ENCODE measurements at regions not wholly inside any gene's neighbourhood (a gene's known extent, or its start where the extent isn't known, plus 50 kb on each side); places are given as distances from the start of the nearest gene placed in this dataset.
"Not testable (repeated sequence)": the region's sequence is repeated elsewhere in the genome, so short reads cannot be mapped to it uniquely, and the experiment has no call there.

DNA sequence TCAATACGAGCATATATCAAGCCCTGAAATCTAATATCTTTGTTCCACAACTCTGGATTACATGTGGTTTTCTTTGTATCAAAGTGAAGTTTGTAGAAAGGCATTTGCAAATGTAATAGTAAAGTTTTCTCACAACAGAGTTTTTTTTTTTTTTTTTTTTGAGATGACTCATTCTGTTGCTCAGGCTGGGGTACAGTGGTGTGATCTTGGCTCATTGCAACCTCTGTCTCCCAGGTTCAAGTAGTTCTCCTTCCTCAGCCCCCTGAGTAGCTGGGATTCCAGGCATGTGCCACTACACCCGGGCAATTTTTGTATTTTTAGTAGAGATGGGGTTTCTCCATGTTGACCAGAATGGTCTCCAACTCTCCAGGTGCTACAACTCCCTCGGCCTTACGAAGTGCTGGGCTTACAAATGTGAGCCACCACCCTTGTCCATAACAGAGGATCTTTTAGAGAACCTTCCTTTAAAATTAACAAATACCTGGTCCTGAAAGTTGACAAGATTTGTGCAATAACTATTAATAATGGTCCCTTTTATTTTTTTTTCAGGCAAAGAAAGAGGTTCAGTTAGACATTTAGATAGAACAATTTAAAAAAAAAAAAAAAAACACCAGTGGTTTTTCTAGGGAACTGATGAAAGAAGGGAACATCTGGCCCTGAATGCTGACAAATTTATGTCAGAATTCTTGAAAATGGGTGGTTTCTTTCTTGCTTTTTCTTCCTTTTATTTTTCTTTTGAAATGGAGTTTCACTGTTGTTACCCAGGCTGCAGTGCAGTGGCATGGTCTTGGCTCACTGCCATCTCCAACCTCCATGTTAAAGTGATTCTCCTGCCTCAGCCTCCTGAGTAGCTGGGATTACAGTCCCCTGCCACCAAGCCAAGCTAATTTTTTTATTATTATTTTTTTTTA, 278.5 kb downstream of the RPS4Y2 start:
- DNase-seq (ENCODE audit: low read depth) = no peak

DNA sequence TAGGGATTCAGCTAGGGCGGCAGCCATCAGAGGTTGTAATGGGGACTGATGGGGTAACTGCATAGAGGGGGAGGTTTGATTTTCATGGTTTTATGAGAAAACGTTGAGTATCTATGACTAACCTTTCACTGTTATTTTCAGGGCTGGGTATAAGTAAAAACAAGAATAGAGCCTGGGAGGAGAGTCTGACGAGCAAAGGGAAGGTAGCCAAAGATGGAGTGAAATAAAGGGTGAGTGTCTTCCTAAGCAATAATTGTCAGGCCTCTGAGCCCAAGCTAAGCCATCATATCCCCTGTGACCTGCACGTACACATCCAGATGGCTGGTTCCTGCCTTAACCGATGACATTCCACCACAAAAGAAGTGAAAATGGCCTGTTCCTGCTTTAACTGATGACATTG, 281.5 kb downstream of the RPS4Y2 start:
- DNase-seq (ENCODE audit: low read depth) = not testable (repeated sequence)

DNA sequence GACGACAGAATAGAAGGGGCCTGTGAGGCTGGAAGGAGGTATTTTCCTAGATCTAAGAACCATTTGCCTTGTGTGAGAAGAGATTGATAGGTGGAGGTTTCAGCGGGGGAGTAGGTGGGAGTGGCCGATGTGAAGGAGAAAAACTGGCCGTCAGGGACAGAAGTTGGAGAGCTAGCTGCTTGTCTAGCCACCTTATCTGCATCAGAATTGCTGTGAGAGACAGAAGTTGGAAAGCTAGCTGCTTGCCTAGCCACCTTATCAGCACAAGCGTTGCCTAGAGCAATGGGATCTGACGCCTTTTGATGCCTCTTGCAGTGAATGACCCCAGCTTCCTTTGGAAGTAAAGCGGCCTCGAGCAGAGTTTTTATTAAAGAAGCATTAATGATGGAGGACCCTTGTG, 283.9 kb downstream of the RPS4Y2 start:
- no peak for DNase-seq (ENCODE audit: low read depth)

DNA sequence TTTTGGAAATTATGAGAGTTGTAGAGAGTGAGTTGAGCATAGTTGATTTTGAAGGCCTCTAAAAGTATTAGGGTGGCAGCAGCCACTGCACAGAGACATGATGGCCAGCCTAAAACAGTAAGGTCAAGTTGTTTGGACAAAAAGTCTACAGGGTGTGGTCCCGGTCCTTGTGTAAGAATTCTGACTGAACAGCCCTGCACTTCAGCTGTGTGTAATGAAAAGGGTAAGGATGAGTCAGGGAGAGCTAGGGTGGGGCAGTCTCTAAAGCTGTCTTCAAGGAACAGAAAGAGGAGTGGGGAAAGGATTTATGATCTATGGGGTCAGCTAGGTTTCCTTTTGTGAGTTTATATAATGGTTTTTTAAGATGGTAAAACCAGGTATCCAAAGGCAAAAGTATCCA, 284.8 kb downstream of the RPS4Y2 start:
- not testable (repeated sequence) for DNase-seq (ENCODE audit: low read depth)

DNA sequence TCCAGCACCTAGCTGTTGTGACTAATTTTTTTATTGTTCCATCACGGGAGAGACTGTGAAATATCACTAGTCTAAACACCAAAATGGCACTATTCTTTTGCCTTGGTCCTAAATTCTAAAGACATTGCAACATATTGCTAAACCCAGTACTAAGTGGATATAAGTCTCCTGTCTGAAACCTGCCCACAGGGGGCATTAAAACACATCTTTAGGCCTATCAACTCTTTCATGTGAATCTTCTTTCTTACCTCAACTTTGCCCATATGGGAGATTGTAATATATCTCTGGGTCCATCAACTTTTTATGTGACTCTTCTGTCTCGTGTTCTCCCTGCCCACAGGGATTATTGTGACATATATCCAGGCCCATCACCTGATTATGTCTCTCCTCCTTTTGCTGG, 317.2 kb downstream of the RPS4Y2 start:
- no peak for DNase-seq (ENCODE audit: low read depth)

DNA sequence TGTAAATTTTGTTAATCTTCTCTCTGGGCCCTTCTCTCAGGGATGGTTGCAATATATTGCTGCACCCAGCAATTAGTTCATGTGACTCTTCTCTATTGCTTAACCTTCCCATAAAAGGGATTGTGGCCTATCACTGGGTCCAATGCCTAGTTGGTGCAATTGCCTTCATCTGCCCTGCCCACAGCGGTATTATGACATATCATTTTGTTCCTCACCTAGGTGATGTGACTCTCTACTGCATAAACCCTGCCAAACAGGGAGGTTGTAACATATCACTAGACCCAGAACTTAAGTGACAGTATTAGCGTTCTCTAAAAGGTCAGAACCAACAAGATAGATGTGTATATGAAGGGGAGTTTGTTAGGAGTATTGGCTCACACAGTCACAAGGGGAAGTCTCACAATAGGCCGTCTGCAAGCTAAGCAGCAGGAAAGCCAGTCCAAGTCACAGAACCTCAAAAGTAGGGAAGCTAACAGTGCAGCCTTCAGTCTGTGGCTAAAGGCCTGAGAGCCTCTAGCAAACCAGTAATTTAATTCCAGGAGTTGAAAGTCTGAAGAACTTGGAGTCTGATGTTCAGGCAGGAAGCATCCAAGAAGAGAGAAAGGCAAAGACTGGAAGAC, 317.8 kb downstream of the RPS4Y2 start:
- DNase-seq (ENCODE audit: low read depth) = no peak

DNA sequence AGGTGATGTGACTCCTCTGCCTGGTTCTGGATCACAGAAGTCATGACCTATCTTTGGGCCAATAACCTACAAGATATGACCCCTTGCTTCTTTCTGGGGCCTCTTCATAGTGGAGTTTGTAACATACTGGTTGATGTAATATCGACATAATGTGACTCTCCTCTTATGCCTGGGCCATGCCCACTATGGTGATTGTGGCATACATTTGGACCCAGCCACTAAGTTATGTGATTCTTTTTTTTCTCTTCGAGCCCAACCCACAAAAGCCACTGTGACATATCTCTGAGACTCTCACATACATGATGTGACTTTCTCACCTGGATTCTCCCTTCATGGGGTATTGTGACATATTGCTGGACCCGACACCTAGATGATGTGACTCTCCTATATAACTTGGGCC, 319.8 kb downstream of the RPS4Y2 start:
- DNase-seq (ENCODE audit: low read depth) = no peak

DNA sequence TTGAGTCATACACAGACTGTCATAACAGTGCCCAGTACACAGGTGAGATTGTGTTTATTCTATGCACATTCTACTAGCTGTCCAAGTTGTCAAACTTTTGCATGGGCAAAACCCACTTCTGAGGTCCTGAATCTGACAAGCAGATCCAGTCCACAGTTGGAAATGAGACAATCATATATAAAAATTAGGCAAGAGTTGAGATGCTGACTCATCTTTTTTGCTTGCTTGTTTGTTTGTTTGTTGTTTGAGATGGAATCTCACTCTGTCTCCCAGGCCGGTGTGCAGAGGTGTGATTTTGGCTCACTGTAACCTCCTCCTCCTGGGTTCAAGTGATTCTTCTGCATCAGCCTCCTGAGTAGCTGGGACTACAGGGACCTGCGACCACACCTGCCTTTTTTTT, 323.8 kb downstream of the RPS4Y2 start:
- no peak for DNase-seq (ENCODE audit: low read depth)

DNA sequence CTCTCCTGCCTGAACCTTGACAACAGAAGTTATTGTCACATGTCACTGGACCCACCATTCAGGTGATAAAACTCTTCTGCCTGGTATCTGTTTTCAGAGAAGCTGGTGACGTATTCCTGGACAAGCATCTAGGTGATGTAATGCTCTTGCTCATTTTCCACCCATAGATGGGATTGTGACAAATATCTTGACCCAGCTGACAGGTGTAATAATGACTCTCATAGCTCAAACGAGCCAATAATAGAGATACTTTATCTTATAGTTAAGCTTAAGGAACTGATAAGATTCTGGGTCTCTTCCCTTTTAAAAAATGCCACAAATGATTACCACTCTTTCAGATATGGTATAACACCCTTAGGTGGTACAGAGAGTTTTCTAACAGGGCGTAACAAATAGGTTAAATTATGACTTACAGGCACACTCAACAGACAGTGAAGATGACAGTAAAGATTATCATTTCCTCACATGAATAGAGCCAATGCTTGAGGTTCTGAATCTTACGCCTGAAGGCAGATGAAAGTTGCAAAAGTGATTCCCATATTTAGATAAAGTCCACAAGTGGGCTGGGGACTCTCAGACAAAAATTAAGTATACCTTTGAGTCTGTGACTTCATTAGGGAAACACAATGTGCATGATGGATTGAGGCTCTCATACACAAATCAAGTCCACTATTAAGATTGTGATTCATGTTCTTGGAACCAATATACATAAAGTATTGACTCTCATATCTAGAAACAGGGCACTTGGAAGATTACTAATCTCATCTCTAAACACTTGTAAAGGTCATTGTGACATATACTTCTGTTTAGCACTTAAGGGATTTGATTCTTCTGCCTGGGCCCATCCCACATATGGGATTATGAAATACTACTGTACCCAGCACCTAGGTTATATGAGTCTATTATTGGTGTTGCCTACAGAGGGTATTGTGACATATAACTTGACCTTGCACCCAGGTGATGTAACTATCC, 326.0 kb downstream of the RPS4Y2 start:
- no peak for DNase-seq (ENCODE audit: low read depth)

DNA sequence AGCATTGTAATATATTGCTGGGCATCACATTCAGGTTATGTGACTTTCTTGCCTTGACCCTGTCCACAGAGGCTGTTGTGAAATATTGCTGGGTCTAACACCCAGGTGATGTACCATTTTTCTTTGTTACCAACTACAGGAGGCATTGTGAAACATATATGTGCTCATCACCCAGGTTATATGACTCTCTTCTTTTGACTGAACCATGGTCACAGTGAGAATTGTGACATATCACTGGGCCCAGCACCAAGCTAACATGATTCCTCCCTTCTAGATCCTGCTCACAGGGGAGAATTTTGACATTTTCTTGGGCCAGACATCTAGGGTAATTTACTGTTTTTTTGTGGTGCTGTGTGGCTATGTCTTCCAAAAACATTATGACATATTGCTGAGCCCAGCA, 326.7 kb downstream of the RPS4Y2 start:
- no peak for DNase-seq (ENCODE audit: low read depth)

DNA sequence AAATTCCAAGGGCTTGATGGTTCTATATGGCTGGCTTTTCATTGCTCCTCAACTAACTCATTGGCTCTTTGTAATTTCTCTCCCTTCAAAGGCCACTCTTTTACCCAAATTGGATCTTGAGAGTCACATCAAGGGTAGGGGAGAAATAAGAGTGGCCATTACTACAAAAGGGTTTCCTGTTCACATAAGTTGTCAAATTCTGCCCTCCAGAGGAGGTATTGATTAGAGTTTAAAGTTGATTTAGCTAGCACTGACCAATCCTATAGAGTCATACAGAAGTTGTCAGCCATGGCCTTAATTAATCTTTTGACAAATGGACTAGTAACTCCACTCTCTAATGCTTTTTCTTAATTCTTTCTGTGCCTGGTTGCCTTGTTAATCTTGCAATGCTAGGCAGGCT, 336.0 kb downstream of the RPS4Y2 start:
- DNase-seq (ENCODE audit: low read depth) = no peak

DNA sequence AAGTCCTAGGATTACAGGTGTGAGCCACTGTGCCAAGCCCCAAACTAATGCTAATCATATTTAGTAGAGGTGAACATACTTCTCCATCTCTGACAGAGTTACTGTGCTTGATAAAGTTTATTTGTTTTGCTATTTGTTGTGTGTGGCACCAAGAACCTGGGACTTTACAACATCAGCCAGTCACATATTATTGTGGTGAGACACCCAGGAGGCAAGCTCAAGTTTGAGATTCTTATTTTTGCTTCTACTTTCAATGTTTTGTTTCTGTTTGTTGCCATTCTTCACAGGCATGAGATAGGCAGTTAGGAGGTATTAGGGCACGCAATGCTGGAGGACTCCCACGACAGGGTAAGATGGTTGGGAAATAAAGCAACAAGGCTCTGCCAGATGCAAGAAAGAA, 346.6 kb downstream of the RPS4Y2 start:
- no peak for DNase-seq (ENCODE audit: low read depth)

DNA sequence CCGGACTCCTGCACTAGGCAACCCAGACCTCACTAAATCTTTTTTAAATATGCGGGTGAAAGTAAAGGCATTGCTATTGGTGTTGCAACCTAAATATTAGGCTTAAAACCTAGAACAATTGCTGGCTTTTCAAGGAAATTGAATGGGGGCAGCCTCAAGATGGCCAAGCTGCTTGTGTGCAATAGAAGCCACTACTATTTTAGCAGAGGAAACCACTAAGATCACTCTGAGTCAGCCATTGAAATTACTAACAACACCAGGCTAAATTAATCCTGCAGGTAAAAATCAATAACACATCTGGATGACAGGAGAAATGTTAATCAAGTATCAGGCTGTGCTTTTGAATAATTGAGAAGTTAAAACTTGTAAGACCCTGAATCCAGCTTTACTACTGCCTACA, 348.0 kb downstream of the RPS4Y2 start:
- no peak for DNase-seq (ENCODE audit: low read depth)

DNA sequence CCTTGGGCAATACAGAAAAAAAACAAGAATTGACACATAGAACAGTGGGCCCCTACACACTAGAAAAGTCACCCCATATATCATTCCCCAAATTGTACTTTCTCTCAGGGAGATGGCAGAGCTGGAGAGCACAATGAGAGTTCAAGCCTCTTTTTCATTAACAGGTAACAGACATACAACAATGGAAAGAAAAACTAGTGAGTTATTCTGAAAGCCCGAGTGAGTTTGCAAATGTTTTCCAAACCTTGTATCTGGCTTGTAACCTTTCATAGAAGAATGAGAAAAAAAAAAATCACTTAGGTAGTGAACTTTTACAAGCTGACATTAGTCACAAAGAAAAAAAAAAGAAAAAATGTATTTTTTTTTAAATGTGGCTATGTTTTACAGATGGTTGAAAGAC, 349.6 kb downstream of the RPS4Y2 start:
- DNase-seq (ENCODE audit: low read depth) = no peak

DNA sequence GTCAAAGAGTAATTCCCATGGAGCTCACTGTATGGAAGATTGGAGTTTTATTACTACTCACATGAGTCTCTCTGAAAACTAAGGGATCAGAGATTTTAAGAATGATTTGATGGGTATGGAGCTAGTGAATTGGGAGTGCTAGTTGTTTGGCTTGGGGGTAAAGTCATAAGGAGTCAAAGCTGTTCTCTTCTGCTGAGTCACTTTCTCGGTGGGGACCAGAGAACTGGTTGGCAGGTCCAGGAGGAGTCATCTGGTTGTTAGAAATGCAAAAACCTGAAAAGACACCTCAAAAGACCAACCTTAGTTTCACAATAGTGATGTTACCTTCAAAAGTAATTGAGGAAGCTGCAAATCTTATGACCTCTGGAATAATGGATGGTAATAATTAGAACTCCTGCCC, 355.4 kb downstream of the RPS4Y2 start:
- no peak for DNase-seq (ENCODE audit: low read depth)

DNA sequence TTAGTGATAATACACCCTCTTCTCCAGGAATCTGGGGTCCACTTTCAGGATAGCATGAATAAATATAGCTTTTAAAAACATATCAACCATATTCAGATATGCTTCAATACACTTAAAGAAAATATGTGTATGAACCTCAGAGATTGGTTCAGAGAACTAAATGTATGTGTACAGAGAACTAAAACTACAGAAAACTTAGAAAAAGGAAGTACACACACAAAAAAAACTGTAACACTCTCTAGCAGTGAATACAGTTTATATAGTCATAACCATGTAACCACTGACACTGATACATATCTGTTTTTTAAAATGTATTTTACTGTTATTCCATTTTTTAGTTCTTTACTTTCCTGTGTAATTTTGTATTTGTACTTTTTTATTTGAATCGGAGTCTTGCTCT, 365.2 kb downstream of the RPS4Y2 start:
- no peak for DNase-seq (ENCODE audit: low read depth)

DNA sequence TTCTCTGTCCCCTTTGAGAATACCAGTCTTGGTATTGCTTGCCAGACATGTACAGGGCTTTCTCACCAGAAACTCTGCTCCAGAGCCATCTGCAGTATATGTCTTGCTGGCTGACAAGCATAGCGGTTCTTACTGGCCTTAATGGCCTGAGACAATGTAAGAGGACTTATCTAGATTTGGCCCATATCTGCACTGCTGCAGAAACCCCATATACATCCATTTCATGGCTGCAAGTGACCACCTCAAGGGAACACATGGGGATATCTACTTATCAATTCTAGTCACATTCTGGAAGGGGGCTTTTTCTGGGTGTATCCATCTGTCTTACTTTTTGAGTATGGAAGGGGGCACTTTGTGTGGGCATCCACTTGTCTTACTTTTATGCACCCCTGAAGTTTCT, 375.5 kb upstream of the RBMY1B start:
- DNase-seq (ENCODE audit: low read depth) = no peak

DNA sequence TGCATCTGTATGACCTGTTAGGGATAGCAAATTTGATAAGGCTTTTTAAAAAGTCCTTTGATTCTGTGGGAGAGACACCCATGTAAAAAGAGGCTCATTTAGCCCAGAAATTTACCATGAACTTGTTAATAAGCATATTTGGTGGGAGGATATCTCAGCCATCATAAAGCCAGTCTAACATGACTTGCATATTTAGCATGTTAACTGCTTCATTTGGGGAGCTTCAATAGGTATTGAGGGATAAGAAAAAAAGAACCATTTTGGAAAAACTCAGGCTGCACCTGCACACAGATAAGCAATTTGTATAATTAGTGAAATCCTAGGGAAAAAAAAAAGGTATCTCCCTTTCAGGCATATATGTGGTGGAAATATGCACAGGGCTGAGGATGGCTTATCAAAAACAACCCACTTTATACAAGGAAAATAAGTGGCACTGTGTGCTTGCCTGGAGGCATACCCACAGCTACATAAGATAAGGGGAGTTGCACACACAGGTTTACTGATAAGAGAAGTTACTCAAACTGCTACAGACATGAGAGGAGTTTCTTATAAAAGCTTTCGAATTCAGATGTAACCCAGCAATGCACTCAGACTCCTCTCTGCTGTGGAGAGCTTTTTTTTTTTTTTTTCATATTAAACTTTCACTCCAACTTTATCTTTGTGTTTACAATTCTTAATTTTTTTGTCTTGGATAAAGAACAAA, 372.9 kb upstream of the RBMY1B start:
- no peak for DNase-seq (ENCODE audit: low read depth)

DNA sequence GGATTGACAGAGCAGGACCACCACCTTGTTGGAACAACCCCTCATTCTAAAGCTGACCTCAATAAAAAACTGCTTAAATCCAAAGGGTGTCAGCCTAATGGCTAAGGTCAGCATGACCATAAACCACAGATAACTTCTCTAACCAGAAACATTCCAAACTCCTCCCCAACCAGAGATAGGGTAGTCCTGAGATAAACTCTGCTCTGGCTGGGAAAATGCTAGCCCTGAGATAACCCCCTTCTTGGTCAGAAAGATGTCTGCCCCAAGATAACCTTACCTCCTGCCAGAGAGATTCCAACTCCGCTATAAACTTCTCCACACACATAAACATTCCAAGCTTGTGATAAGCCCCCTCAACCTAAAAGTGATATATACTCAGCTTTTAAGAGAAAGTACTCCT, 364.8 kb upstream of the RBMY1B start:
- no peak for DNase-seq (ENCODE audit: low read depth)

DNA sequence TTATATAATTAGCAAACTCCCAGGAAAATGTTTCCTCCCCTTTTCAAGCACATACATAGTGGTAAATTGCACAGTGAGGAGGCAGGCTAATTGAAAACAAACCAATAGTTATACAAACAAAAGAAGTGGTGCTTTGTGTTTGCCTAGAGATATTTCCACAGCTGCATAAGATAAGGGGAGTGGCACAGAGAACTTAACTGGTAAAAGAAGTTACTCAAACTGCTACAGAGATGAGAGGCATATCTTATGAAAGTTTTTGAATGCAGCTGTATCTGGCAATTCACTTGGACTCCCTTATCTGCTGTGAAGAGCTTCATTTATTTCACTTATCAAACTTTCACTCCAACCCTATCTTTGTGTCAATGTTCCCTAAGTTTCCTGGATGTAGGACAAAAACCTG, 361.2 kb upstream of the RBMY1B start:
- DNase-seq (ENCODE audit: low read depth) = no peak

DNA sequence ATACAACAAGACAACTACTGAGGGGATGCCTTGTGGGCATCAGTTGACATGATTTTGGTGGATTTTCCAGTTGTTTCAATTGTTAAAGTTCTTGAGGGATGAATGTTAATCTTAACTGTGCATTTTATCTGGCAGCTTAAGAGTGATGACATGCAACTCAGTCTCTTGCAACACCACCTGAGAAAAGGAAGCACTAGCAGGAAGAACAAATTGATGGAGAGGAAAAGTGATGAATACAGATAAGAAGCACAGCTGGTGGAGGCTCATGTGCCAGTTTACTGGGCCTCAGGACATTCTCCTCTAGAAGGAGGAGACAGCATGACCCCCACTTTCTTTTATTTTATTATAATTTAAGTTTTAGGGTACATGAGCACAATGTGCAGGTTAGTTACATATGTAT, 341.3 kb upstream of the RBMY1B start:
- DNase-seq (ENCODE audit: low read depth) = no peak

Data from stimulated activated CD4-positive, alpha-beta T cell treated with anti-CD3 and anti-CD28 coated beads, Interleukin-2, amount 100 ng/mL, for 4 hours (primary cell).